ENCODE measurements at regions not wholly inside any gene's neighbourhood (a gene's known extent, or its start where the extent isn't known, plus 50 kb on each side); places are given as distances from the start of the nearest gene placed in this dataset.

GRCh38 chr18:30512872-30513271 is 529.7 kb downstream of the DSC3 start:
- no peak for DNase-seq

DNA sequence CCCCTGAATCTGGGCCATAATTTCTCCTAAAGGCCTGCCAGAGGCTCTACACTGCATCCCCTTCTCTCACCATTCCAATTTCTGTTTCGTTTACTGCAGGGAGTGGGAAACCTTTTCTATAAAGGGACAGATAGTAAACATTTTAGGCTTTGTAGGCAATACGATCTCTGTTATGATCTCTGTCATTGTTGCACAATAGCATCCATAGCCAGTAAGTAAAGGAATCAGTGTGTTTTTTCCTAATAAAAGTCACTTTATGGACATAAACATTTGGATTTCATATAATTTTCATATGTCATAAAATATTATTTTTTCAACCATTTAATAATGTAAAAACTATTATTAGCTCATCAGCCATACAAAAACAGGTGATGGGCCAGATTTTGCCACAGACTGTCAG is 531.7 kb downstream of the DSC3 start:
- DNase-seq: no peak

DNA sequence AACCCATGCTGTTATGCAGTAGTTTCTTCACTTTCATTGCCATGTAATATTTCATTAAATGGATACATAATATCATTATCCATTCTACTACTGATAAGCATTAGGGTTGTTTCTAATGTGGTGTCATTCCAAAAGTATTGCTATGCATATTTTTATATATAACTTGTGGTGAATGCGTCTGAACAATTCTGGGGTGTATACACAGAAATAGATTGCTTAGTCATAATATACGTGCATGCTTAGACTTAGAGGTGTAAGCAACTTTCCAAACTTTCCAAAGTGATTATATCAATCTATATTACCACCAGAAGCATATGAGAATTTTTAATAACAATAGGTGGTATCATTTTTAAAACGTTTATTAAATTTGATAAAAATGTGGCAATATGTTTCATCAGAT is 540.9 kb downstream of the DSC3 start:
- no peak for DNase-seq

- no peak for DNase-seq
These were observed 542.1 kb downstream of the DSC3 start for GRCh38 chr18:30500240-30500945.

GRCh38 chr18:30499721-30500120 is 542.8 kb downstream of the DSC3 start:
- DNase-seq: no peak

GRCh38 chr18:30492552-30493129 is 549.9 kb downstream of the DSC3 start:
- DNase-seq: no peak

DNA sequence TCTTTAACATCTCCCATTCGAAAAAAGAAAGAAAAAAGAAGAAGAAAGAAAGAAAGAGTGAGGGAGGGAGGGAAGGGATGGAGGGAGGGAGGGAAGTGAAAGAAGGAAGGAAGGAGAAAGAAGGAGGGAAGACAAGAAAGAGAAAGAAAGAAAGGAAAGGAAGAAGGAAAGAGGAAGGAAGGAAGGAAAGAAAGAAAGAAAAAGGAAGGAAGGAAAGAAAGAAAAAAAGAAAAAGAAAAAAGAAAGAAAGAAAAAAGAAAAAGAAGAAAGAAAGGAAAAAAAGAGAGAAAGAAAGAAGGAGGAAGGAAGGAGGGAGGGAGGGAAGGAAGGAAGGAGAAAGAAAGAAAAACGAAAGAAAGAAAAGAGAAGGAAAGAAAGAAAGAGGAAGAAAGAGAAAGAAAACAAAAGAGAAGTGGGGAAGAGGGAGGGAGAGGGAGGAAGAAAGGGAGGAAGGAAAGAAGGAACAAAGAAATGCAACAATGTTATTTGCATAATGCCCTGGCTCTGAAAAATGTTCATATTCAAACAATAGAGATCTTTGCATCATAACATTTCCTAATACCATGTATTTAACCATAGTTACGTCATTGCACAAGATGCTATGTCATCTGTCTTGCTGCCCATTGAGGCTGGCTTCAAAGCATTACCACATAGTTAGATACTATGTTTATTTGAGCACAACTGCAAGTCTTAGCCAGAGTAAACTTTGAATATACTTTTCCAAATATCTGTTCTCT is 550.6 kb downstream of the DSC3 start:
- DNase-seq: no peak

GRCh38 chr18:30489890-30490643 is 552.5 kb downstream of the DSC3 start:
- DNase-seq: no peak

- no peak for DNase-seq
These were observed 554.6 kb downstream of the DSC3 start for GRCh38 chr18:30487962-30488361.

GRCh38 chr18:30486856-30487255 is 555.7 kb downstream of the DSC3 start:
- no peak for DNase-seq

DNA sequence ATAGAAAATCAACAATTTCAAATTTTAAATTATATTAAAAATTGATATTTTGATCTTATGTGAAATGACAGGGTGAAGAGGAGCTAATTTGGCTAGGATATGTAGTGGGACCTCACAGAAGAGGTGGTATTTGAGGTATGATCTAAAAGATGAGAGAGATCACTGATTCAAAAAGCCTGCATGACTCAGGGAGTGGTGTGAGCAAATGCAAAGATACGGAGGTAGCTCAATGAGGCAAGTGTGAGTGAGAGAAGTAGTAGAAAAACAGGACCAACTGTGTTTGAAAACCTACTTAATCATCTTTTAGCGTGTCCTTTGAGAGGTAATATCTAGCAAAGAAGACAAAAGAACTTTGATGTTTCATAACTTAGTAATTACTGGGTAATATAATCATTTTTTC is 557.5 kb downstream of the DSC3 start:
- DNase-seq: no peak

DNA sequence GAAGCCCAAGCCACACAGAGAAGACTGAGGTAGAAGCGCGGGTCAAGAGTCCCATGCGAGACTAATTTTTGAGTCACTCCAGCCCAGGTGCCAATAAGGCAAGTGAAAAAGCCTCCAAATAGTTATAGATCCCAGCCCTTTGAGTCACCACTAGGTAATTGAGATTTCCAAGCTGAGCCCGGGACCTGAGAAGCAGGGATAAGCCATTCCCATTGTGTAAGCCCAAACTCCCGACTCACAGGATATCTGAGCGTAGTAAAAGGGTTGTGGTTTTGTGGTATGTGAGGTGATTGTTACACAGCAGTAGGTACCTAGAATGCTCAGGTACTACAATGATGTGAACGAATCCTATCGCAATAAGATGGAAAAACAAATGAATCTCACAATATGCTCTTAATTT is 560.7 kb downstream of the DSC3 start:
- no peak for DNase-seq

GRCh38 chr18:30469091-30469490 is 573.5 kb downstream of the DSC3 start:
- no peak for DNase-seq

- no peak for DNase-seq
These were observed 577.4 kb downstream of the DSC3 start for GRCh38 chr18:30465096-30465495.

DNA sequence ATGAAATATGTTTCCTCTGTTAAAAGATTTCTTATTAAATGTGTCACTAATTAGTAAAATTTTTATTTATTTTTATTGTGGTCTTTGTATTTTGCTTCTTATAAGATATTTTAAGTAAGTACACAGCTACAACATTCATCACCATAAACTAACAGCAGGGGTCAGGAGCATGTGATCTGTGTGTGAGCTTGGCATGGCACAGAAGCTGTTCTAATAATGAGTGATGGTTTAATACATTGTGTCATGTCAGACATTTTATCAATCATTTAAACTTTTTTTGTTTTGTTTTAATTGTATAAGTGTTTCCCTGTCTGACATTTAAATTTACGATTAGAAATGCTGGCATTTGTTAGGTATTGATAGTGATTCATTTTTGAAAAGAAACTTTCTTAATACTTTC is 585.4 kb downstream of the DSC3 start:
- no peak for DNase-seq

DNA sequence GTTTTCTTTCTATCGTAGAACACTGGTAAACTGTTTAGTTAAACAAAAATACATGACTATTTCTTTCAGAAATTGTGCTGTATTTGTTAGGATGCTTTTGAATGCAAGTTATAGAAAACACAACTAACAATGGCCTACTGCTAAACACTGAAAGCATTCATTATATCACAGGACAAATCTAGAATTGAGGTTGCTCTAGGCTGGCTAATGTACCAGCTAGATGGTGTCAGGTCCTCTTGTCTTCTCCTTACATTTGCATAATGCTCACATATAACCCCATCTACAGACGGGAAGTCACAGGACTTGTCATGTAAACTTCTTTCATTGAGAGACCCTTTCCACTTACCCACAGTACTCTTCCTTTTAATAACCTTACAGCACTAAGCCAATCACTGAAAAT is 586.8 kb downstream of the DSC3 start:
- DNase-seq: no peak

GRCh38 chr18:30454920-30455319 is 587.6 kb downstream of the DSC3 start:
- no peak for DNase-seq

DNA sequence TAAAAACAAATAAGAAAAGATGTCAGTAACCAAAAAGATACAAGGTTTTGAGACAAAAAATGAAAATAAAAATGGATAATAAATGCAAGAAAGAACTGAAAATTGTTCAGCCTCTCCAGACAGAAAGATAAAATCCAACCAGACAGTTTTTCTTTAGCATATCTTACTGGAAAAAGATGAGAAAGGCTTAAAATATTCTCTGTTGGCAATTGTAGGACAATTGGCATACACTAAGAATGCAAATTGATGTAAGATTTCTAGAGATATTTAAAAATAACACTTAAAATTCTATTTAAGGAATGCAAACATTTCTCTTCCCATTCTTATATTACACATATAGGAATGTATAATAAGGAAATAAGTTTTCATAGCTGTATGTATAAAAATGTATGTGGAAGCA is 590.6 kb downstream of the DSC3 start:
- no peak for DNase-seq

DNA sequence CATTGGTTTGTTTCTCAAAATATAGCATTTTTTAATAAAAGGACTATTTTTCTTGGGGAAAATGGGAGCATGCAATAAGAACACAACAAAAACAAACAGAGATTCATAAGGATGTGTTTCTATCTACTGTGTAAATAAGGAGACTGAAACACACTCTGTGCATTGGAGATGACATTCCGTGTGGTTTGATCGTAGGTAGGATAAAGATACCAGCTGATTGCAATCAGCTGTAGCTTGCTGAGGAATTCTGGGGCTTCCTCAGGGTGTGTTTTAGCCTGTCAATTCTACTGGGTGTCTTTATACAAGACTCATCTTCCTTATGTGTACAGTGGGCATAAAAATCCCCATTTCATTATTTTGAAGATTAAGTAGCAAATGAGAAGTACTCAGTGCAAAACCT is 591.6 kb downstream of the DSC3 start:
- DNase-seq: no peak

DNA sequence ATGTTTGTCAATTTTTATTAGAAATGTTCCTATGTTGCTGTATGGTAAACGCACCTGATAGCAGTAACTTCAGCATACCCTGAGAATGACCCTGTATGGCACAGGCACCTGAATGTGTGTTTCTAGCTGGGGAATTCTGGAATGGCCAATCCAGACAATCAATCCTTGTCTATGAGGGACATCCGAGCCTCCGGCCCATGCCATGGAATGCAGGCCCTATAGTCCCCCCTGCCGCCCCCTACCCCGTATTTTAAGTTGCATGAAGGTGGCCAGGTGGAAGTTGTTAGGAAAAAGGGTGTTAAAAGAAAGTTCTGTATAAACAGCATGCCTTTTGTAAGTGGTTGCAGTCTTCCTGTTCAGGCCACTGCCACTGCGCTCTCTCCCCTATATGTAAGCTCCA is 595.9 kb downstream of the DSC3 start:
- no peak for DNase-seq

- no peak for DNase-seq
These were observed 598.0 kb downstream of the DSC3 start for GRCh38 chr18:30444544-30444943.

- DNase-seq: no peak
These were observed 602.2 kb downstream of the DSC3 start for GRCh38 chr18:30440351-30440750.

GRCh38 chr18:30439174-30439573 is 603.4 kb downstream of the DSC3 start:
- DNase-seq: no peak

GRCh38 chr18:30432349-30432748 is 610.2 kb downstream of the DSC3 start:
- no peak for DNase-seq
